Fibroblast of skin of scalp (primary cell): ENCODE measurements at regions not wholly inside any gene's neighbourhood (a gene's known extent, or its start where the extent isn't known, plus 50 kb on each side); places are given as distances from the start of the nearest gene placed in this dataset.

Experiments used
- DNase-seq: peaks from one replicate; pipeline ENCODE4 v3.0.0-alpha.2; 2013

DNA sequence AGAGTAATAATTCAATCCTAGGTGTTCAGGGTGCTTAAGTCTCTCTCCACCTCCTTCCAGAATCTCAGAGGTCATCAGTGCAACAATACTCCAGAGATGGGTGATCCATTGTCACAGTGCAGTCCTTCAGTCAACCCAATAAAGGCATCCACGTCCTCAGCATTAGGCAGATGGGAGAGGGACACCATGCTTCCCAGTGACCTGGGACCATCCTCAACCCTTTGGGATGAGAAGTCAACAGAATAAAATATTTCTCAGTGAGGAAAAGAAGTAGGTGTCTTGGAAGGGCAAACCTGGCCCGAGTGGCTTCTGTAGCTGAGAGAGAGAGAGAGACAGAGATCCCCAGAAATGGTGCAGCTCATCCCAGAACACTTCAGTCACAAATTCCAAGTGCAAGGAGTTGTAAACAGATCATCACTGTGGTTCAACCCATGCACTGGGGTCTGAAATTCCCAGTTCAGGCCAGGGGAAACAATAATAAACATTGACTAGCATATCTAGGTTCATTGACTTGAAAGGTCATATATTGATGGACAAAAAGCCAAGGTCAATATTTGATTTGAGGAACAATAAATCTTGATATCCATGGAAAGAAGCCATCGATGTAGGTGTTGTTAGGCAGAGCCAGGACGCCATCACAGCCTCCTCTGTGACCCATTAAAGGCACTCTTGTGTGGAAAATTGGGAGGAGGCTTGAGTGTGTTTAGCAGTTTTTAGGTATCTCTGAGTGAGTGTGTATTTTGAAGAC is 256.0 kb upstream of the ZMIZ1 start:
- no peak for DNase-seq

GRCh38 chr10:78813526-78813925 is 255.2 kb upstream of the ZMIZ1 start:
- no peak for DNase-seq

- no peak for DNase-seq
These were observed 254.8 kb upstream of the ZMIZ1 start for GRCh38 chr10:78813998-78814399.

- DNase-seq, result no peak
These were observed 254.4 kb upstream of the ZMIZ1 start for GRCh38 chr10:78814407-78814806.

DNA sequence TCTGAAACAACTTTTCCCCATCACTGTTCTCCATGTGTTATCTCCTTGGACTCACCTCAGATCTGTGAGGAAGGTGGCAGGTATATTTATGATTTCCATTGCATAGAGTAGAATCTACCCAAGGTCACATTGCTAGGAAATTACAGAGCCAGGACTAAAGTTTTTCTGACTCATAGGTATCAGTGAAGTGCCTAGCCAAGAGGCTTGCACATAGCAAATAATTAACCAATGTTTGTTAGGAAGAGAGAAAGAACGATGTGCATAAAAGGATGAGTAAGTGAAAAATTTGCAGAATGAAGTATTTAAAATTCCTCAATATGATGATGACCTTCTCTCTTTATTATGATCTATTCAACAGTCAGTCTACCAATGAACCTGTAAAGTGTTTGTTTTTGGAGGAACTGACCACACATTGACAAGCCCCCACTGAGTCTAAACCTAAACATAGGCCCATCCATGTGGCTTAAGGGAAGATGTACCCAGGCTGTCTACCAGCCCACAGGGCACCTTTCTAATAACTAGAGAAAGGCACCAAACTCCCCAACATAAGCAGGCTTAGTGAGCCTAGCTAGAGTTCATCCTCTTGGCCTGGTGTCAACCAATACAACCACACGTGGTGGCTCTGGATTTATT is 252.9 kb upstream of the ZMIZ1 start:
- DNase-seq, result no peak

DNA sequence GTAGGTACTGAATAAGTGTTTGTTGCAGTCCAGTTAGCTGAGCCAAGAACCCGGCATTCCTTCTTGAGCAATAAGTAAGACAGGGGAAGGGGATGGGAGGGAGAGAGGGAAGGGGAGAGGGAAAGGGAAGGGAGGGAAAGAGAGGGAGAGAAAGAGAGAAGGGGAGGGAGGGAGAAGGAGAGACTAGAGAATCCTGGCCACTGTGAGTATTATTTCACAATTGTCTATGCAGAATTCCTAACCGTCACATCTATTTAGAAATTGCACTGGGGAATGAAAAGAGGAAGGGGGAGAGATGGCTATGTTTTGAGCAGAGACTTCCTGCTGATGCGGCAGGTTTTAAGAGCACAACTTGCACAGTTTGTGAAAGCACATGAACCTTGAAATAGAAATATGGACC is 251.4 kb upstream of the ZMIZ1 start:
- no peak for DNase-seq

GRCh38 chr10:78817804-78818203 is 251.0 kb upstream of the ZMIZ1 start:
- no peak for DNase-seq

- DNase-seq, result no peak
These were observed 249.3 kb upstream of the ZMIZ1 start for GRCh38 chr10:78819361-78820006.

- no peak for DNase-seq
These were observed 248.8 kb upstream of the ZMIZ1 start for GRCh38 chr10:78820007-78820362.

GRCh38 chr10:78821052-78821451 is 247.7 kb upstream of the ZMIZ1 start:
- no peak for DNase-seq

DNA sequence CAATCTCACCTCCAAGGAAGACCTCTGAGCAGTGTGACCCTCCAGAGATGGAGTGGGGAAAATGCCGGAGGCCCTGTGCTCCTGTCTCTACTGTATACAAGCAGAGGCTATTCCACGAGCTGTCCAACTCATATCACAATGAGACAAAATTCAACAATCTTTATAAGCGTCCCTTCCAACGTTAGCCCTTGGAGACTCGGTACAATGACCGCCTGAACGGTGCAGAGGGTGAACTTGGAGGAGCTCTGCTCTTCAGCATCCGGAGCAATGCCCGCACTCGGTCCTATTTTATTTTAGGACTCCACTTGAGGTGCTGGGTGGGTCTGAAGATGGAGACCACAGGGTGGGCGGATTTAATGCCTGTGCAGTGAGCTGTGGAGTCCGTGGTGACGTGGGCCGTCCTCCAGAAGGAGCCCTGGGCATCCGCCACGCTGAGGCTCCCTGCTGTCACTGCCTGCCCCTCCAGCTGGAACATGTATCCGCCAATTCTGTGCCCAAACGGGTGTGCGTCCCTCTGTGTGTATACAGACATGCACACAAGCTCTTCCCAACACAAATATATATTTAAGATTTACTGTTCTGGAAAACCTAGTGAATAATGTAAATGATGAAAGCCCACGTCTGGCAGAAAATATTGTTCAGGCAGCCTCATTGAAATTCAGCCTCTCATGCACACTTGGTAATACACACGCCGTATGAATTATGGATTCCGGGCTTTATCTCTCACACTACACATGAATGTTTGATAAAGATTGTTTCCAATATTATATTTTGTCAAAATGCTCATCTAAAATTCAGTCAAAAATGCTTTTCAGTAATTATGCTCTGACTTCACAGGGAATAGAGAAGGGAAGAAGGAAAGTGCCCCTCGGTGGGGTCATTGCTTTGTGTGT is 239.9 kb upstream of the ZMIZ1 start:
- DNase-seq, result peak; percentile 38

DNA sequence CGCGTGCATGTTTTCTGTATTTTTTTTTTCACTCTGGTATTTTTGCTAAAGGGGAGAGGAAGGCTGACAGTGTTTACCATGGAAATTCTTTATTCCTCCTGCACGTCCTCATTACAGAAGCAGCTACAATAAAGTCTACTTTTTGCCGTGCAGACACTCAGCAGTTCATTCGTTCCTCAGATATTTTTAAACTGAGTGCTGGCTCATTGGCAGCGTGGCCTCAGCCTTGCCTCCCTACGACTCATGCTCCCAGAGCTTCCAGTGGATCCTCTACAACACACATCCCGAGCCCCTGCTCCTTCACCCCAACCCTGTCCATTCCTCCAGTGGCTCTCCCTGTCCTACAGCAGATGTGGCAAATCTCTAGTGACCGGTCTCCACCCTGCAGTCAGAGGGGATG is 239.2 kb upstream of the ZMIZ1 start:
- DNase-seq, result peak; percentile 83

- DNase-seq, result no peak
These were observed 238.4 kb upstream of the ZMIZ1 start for GRCh38 chr10:78830062-78830975.

DNA sequence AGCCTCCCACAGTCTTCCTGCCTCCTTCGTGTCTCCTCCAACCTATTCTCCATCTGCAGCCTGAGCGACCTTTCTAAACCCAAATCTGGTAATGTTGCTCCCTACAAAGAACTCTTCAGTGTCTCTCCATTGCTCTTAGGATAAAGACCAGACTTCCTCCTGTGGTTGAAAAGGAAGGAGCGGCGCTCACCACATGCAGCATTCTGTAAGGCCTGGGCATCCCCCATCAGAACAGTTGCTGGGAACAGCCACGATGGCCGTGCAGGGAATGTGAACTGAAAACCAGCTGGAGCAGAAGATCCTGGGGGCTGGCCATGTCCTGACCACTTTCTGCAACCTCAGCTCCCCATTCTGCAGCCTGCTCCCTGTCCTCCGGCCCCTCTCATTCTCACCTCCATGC is 237.8 kb upstream of the ZMIZ1 start:
- DNase-seq, result no peak

DNA sequence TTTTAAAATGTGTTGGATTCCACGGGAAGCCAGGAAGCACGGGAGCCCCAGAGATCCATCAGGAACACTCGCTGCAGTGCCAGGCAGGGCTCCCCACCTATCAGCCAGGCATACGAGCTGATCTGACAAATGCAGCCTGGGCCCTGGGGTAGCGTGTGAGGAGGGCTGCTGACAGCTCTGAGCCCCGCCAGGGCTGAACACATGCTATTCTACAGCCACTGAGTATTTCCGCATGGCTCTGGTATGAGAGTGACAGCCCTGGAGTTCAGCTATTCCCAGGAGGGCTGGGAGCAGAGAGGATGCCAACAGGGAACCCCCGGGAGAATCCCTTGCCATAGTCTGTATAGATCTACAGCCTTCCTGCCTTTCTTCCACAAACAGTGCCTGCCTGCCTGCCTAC is 237.3 kb upstream of the ZMIZ1 start:
- peak; percentile 85 for DNase-seq

DNA sequence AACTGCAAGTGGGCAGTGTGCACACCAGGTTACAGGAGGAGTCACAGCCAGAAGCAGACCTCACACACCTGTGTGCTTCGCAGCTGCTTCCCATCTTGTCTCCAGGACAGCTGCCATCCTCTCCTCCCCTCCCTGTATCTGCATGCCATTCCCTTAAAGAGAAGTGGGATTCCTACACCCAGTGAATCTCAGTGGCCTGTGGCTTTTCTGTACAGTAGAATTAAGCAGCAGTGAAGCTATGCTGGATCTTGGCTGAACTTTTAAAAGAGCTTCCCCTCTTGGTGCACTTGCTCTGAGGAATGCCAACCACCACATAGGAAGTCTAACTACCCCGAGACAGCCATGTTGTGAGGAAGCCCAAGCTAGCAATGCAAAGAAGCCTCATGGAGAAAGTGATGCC is 236.5 kb upstream of the ZMIZ1 start:
- no peak for DNase-seq

GRCh38 chr10:78838141-78838657 is 230.6 kb upstream of the ZMIZ1 start:
- no peak for DNase-seq

DNA sequence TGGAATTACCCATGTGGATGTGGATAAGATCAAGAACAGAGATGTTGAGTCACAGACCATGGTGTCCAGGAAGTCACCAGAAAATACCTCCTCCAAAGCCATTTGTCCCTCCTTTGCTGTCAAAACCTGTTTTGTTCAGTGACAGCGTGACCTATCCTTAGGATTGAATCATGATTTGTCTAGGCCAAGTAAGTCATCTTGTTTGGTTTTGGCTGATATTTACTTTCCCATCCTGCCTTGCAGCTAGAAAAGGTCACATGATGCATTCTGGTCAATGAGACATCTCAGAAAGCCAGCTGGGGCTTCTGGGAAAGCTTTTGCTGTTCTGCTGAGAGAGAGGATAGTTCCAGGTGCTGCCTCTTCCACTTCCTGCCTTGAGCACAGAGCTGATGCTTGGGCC is 225.3 kb upstream of the ZMIZ1 start:
- no peak for DNase-seq

DNA sequence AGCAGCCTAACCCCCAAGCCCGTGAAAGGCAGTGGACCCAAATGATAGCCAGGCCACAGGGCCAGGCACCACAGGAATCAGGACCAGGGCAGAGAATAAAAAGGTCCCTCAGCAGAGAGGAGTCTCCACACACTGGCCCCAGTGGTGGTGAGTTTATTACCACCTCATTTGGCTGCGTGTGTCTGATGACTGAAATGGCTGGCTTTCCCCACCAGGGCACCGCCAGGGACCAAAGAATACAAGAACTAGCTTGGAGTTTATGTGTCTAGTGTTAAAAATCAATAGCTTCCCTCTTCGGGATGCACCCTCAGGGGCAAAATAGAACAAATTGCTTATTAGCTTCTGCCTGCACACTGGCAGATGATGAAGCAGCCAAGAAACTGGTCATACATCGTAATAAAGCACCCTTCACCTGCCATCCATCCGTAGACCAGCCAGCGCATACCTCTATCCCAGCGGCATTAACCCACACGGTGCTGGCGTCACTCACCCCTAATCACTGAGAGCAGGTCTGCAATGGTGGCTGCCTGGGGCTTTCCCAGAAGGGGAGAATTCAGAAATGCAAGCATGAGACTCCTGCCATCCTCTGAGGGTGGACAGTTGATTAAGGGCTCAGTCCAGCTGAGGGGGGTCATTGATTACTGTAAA is 223.7 kb upstream of the ZMIZ1 start:
- no peak for DNase-seq

DNA sequence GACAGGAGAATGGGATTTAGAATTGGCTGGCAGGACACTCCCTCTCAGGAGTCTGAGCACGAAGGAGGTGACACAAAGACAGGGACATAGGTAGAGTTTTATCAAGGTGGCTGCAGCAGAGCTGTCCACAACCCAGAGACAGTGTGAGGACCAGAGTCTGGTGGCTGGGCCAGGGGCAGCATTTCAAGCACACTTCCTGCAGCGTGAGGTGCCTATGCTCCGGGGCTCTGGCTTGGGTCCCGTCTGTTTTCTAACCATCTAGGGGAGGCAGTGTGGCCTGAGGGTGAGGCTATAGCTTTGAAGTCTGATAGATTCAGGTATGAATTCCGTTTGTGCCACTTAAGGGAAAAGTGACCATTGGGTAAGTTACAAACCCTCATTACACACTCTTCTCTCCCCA is 222.7 kb upstream of the ZMIZ1 start:
- no peak for DNase-seq

- DNase-seq, result no peak
These were observed 222.0 kb upstream of the ZMIZ1 start for GRCh38 chr10:78846760-78847159.
